IPS DF 19.7 (cell line): ENCODE measurements at regions not wholly inside any gene's neighbourhood (a gene's known extent, or its start where the extent isn't known, plus 50 kb on each side); places are given as distances from the start of the nearest gene placed in this dataset.
A peak's percentile ranks its signal among the peaks of the same experiment; 100 is the strongest.
"Not testable (repeated sequence)": the region's sequence is repeated elsewhere in the genome, so short reads cannot be mapped to it uniquely, and the experiment has no call there.

Experiments
- DNase-seq: peaks from one replicate; pipeline ENCODE4 v3.0.0-alpha.2; 2013; ENCODE audit warnings: low read depth, low spot score

DNA sequence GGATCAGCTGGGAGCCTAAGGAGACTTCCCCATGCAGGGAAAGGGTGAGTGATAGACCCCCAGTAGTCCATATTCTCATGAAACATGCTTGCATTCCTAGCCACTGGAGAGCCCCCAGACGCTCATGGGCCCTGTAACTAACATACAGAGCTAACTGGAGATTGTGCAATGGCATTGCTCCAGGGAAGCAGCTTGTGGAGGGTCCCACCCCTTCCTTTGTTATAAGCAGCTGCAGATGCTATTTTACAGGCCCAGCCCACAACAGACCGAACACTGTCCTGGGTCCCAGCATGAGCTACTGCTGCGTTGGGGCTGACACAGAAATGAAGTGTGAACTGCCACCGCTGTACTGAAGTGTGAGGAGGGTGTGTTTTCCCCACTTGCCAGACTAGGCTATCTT lies 1465.7 kb upstream of the DIAPH2 start:
- no peak for DNase-seq

DNA sequence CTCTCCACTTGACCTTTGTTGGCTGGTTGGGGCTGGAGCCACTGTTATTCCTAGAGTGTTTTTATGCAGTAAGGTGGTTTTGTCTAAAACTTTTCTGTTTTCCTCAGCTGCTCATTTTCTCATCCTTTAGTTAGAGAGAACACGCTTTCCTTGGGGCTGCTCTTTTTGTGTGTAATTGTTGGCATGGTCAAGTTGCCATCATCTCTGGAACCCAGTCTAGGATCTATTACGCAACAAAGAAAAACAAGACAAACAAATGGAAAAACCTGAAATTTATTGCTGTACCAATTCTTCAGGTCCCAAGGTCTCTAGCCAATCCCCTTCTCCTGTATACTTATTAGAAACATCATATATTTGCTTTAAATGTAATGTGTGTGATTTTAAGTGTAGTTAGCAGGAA lies 1436.3 kb upstream of the DIAPH2 start:
- no peak for DNase-seq

DNA sequence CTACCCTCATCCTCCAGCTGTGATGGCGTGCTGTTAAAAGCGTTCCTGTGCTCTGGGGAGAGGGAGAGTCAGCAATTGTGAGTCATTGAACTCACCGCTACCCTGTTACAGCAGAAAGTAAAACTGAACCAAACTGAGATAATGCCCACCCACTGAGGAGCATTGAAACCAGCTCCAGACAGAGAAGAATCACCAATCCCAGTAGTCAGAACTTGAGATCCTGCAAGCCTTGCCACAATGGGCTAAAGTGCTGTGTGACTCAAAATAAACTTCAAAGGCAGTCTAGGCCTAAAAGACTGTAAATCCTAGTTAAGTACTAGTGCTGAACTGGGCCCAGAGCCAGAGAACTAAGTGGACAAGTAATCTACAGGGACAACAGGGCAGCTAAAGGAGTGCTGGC lies 1394.2 kb upstream of the DIAPH2 start:
- no peak for DNase-seq

DNA sequence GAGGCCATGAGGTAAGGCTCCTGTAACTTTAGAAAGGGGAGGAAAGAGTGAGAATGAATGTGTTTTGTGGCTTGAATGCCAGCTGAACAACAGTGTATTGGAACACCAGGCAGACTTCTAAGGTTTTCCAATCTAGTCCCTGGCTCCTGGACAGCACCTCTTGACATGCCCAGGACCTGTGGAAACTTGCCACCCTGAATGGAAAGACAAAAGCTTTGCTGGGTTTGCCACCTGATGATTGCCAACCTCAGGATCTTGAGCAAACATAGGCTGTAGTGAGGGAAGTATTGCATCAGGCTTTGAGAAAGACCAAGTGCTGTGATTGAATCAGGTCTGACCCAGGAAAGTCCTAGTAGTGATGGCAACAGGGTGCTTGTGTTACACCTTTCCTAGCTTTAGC lies 1393.1 kb upstream of the DIAPH2 start:
- DNase-seq = no peak

DNA sequence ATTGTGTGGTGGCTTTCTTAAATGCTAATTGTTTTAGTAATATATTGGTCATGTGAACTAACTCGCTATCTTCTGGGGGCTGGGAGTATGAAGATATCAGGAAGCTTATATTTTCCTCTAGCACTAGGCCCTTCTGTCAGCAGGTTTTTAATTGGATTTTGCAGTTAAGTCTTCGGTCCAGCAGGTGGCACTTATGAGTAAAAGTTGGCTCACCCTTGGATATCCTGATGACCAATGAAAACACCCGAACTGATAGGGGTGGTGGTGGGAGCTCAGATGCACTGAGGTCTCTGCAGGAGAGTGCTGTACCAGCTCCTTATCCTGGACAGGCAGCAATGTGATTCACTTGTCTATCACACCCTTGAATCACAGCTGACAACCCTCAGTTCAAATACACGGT lies 1365.8 kb upstream of the DIAPH2 start:
- DNase-seq = no peak

DNA sequence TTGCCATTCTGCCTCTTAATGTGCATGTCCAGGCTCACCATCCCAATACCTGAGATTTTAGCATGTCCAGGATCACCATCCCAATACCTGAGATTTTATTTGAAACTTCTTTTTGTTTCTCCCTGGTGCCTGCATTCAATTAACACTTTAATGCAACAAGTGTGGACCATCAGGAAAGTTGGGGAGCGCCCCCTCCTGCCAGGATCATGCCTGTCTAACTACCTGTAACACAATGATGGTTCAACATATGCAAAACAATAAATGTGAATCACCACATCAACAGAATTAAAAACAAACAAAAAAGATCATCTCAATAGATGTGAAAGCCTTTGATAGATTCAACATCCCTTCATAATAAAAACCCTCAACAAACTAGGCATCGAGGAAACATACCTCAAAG lies 1359.5 kb upstream of the DIAPH2 start:
- no peak for DNase-seq

DNA sequence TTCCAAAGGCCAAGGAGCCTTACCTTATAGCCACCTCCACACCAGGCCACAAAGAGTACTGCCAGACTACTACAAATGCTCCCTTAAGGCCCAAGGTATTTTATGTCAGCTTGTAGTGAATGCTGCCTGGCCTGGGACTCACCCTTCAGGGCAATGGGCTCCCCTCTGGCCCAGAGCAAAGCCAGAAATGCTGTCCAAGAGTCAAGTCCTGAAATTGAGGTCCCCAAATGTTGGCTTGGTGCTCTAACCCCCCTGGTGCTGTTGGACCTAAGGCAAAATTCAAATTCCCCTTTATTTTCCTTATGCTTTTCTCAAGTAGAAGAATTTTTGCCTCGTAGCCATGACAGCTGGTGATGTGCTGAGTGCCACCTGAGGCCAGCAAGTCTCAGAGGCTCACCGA lies 1354.3 kb upstream of the DIAPH2 start:
- no peak for DNase-seq

DNA sequence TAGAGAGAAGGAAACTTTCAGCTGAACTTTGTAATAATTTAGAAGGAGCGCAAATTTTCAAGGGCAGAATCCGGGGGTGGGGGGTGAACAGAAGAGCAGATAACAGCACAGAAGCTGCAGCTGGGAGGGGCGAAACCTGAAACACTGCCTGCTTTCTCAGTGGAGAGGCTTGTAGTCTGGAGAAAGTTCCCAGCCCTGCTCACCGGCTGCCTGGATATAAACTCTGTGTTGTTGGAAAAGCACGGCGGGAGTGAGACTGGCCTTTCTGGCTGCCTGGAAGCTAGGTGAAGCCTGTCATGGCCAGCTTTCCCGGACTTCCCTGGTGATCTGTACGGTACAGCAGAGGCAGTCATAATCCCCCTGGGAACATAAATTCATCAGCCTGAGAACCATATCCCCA lies 1352.1 kb upstream of the DIAPH2 start:
- DNase-seq = no peak

DNA sequence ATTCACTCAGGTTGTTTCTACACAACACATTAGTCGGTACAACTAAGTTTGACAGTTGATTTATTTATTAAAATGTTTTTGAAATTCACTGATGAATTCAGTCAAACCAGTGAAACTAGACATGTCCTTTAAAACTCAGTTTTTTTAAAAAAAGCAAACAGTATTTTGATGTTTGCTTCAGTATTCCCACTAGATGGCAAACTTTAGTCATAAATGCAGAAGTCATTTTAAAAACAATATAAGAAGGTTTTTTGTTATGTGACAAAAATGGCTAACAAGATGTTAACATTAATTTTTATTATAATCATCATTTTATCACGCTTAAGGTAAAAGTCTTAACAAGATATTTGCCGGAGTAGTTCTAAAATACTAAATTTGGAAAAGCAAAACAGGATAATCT lies 1337.8 kb upstream of the DIAPH2 start:
- DNase-seq = no peak

DNA sequence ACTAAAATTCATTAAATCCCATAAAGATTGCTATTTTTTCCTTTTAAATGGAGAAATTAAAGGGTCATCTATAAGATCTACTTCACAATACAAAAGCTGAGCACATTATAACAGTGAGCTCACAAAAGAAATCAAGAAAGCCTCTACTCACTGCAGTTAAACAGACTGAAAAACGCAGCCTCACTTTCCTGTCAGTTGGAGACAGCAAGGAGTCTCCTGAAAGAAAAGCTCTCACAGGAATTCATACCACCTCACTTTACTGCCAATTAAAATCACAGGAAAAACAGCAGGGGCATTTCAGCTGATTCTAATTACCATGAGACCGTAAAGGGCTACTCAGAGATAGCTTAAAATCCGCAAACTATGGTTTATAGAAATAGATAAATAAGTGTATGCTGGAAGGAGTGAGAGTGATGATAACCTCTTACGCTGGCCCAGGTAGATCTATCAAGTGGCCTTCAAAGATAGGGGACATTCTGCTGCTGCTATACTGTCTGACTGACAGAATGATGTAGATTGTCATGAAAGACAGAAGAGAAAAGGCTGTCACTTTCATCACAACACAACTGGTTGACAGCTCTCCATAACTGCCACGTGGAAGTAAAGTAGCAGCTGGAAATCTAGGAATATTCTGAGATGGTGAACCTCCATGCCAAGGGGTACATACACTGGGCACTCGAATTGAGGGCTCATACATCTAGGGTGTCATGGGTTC lies 1333.7 kb upstream of the DIAPH2 start:
- no peak for DNase-seq

DNA sequence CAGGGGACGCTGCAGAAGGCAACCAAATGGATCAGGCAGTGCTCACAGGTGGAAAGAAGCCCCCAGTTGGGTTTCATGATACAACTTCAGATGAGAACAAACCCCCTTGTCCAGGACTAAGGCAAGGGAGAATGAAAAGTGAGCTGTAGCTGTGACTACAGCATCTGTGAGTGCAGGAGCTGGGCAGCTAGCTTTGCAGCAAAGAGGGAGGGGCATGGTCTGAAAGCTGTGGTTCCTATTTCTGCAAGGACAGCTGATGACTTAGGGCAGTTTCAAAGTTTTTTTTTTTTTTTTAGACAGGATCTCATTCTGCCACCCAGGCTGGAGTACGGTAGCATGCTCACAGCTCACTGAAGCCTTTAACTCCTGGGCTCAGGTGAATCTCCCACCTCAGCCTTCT lies 1317.4 kb upstream of the DIAPH2 start:
- no peak for DNase-seq

DNA sequence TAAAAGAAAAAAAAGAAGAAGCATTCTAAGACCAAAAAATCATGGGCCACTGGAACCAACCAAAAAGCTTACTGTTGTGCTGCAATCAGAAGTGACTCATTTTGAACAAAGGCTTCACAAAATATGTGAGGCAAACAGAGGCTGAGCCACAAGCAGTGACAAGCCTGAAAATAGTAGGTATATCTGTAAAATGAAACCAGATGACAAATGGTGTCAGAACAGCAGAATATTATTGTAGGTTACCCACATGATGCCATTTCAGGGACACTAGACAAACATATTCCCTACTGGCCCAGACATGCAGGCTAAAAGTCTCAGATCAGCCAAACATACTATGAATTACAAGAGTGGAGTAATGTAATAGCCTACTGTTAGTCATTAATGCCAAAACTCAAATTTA lies 1301.8 kb upstream of the DIAPH2 start:
- no peak for DNase-seq

DNA sequence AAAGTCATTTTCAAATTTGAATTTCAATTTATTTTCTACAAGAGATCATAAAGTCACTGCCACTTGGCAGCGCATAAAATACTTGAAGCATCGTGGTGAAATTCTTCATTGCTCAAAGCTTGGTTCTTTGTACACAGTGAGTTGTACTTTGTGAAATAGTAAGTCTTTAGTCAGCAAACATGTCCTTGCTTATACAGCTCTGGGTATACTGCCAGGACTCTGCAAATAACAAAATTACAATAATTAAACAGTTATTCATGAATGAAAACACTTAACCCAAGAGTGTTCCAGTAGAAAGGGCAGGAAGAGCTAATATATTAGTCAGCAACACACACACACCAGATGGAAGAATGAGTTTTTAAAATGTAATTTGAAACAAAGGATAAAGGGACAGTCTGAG lies 1300.9 kb upstream of the DIAPH2 start:
- DNase-seq = no peak

DNA sequence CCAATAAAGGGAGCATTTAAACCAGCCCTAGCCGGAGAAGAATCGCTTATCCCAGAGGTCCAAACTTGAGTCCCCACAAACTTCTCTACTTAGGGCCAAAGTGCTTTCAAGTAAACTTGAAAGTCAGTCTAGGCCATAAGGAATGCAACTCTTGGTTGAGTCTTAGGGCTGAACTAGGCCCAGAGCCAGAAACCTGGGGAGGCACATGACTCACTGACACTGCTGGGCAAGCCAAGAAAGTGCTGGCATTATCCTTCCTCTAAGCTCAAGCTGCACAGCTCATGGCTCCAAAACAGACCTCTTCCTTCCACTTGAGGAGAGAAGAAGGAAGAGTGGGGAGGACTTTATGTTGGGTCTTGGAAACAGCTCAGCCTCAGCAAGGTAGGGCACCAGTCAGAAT lies 1257.3 kb upstream of the DIAPH2 start:
- no peak for DNase-seq

DNA sequence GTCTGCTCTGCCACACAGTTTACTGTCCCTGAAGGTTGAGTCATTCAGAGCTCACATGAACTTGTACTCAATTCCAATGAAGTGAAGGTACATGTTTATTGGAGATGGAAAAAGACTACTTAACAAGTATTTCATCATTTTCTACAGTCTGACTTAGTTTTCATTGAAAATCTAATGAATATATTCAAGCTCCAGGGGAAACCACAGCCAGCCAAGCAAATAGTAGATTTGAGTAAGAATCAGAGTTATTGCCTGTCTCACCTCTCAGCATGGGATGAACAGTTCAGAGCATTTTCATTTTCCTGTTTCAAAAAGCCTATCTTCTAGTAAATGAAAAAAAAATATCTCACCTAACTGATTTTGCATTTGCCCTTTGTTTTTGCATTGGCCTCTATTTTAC lies 1249.4 kb upstream of the DIAPH2 start:
- no peak for DNase-seq

DNA sequence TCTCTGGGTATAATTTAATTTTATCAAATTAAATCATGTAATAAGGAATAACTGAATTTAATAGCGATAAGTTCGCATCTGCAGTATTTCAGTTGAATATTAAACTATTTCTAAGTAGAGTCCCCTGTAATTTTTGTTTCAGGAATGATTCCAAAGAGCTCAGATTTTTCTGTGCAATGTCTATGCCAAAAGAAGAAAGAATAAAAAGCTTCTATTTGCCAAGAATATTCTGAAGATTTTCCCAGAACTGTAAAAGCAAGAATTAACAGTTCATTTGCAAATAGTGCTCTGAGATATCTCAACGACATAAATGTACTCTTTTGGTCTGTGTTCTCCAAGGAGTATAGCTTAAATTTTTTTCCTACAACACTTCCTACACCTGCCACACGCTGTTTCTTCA lies 1242.8 kb upstream of the DIAPH2 start:
- no peak for DNase-seq

DNA sequence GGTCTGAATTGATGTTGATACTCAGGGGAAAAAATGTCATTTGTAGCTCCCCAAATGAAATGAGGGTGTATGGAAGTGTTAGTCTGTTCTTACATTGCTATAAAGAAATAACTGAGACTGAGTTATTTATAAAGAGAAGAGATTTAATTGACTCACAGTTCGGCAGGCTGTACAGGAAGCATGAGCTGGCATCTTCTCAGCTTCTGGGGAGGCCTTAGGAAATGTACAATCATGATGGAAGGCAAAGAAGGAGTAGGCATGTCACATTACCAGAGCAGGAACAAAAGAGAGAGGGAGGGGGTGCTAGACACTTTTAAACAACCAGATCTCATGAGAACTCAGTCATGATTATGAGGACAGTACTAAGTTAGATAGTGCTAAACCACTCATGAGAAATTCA lies 1199.9 kb upstream of the DIAPH2 start:
- DNase-seq = no peak

DNA sequence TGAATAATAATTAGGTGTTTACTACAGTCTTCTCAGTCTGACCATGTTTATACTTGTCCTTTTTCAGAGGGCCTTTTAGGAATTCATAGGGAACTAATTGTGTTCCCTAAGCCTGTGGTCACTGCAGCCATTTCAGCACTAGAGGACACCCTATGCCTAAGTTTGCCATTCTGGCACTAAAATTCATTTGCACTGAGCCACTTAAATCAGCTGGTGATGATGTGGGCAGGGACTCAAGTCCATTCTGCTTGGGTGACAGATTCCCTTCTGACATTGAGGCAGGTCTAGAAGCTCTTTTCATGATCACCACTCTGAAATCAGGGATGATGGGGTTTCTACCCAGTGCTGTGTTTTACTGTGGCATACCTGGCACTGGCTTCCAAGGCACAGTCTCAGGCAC lies 1178.9 kb upstream of the DIAPH2 start:
- peak; percentile 28 for DNase-seq

DNA sequence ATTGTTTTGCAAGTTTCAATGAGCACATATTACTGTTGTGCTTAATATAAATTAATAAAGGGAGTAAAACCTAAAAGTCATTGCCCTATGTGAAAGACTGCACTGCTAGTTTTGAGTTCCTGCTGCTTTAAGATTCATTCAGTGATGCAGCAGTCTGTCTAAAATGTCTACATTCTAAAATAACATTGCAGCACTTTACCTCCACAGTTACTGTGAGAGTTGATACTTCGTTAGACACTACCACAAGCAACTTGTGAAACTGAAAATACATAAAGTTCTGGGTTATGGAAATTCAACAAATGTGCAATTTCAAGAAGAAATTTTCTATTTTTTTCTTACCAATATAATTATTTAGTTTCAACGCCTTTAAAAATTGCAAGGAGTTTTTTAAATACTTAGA lies 1175.2 kb upstream of the DIAPH2 start:
- no peak for DNase-seq

DNA sequence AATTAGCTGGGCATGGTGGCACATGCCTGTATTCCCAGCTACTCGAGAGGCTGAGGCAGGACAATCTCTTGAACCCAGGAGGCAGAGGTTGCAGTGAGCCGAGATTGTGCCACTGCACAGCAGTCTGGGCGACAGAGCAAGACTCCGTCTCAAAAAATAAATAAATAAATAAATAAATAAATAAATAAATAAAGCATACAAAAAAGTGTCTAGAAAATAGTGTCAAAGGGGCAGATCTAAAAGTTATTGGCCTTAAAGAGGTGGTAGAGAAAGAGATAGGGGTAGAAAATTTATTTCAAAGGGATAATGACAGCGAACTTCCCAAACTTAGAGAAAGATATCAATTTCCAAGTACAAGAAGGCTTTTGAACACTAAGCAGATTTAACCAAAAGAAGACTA lies 1160.6 kb upstream of the DIAPH2 start:
- not testable (repeated sequence) for DNase-seq

DNA sequence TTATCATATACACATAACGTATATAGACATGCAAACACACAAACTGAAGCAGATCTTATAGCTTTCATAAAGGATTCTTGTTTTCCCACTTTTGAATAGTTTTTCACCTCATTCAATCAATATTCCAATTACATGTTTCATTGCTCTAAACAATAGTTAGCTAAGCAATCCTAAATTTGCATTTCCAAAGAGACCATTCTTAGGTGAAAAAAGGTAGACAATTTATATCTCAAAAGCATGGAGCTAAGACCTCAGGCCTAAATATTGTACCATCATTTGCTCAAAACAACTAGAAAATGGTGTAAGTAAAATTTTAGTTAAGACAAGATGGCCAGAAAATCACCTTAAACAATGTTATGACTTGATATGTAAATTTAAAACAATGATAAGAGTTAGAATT lies 1148.5 kb upstream of the DIAPH2 start:
- DNase-seq = no peak

DNA sequence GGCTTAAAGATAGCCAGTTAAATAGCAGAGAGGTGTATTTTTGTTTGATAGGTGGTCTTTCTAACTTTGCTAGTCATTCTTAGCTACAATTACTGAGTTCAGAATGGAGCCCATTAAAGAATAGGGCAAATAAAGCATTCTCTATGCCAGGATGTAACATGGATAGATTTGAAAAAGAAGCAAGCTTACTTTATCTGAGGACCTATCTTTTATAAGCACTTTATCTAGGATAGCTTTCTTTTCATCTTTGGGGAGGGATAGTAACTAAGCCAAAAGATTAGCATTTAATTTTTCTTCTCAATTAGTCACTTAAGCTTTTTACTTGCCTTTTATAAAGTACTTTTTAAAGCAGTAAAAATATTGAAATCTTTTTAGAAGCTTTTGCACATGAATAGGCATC lies 1148.0 kb upstream of the DIAPH2 start:
- DNase-seq = no peak

DNA sequence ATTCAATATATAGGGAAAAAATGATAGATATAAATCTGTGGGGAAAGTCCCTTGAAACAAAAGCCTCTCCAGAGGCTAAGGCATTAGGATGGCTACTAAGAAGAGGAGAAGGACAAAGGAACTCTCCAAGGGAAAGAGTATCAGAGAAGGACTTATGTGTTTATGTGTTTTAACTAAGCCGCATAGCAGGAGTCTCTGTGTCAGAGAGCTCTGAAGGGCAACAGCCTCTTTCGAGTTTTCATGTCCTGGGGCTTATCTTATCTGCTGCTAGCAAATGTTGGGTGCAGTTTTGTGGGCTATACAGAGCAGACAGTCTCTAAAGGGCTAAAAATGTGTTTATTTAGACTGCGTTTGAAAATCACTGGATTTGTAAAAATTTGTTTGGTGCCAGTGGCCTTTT lies 1145.6 kb upstream of the DIAPH2 start:
- no peak for DNase-seq

DNA sequence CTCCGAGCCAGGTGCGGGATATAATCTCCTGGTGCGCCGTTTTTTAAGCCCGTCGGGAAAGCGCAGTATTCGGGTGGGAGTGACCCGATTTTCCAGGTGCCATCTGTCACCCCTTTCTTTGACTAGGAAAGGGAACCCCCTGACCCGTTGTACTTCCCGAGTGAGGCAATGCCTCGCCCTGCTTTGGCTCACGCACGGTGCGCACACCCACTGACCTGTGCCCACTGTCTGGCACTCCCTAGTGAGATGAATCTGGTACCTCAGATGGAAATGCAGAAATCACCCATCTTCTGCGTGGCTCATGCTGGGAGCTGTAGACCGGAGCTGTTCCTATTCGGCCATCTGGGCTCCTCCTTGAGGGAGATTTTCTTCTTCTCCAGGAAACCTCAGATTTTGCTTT lies 1135.1 kb upstream of the DIAPH2 start:
- not testable (repeated sequence) for DNase-seq
